HEK293 (cell line): ENCODE measurements at regions not wholly inside any gene's neighbourhood (a gene's known extent, or its start where the extent isn't known, plus 50 kb on each side); places are given as distances from the start of the nearest gene placed in this dataset.

Experiments used
- ZBTB7A ChIP-seq: fragments of 450-650 bp; formaldehyde crosslinking; IDR thresholded peaks from 2 replicates; pipeline ENCODE4 v1.5.1; 2016; ENCODE audit warnings: low read depth, missing biosample characterization, missing genetic modification characterization
- ZSCAN30 ChIP-seq: fragments of 450-650 bp; IDR thresholded peaks from 2 replicates; pipeline ENCODE4 v1.5.1; 2018; ENCODE audit warnings: missing biosample characterization, mild to moderate bottlenecking, missing genetic modification characterization, moderate library complexity
- TF ChIP-seq, protein P1 (sequence below): fragments of 450-650 bp; formaldehyde crosslinking; IDR thresholded peaks from 2 replicates; pipeline ENCODE4 v1.5.1; 2016; ENCODE audit warnings: missing biosample characterization, missing genetic modification characterization
- TF ChIP-seq, protein P2 (sequence below): fragments of 450-650 bp; formaldehyde crosslinking; IDR thresholded peaks from 2 replicates; pipeline ENCODE4 v1.5.1; 2016; ENCODE audit warnings: missing biosample characterization, missing genetic modification characterization

DNA sequence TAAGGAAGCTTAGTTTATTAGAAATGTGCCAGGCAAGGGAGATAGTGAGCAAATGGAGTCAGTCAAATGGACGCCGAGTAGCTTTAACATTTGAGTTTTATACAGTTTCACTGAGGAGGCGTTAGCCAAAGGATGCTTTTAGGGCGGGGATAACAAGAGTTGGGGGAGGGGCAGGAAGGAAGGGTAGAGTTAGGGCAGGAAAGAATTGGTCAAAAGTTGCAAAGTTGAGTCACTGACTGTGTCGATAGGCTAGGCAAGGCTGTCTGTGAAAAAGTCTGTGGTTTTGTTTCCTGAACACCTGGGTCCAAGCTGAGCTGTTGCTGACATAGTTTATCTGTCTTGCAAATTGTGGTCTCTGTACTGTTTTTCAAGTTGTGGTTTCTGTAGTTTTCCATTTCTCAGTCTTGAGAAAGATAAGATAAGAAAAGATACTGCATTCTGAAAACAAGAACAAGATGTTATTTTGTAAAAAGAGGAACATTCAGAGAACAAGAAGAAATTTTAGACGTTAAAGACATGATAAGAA lies 62.6 kb upstream of the RESF1 start:
- TF ChIP-seq, protein P1, sequence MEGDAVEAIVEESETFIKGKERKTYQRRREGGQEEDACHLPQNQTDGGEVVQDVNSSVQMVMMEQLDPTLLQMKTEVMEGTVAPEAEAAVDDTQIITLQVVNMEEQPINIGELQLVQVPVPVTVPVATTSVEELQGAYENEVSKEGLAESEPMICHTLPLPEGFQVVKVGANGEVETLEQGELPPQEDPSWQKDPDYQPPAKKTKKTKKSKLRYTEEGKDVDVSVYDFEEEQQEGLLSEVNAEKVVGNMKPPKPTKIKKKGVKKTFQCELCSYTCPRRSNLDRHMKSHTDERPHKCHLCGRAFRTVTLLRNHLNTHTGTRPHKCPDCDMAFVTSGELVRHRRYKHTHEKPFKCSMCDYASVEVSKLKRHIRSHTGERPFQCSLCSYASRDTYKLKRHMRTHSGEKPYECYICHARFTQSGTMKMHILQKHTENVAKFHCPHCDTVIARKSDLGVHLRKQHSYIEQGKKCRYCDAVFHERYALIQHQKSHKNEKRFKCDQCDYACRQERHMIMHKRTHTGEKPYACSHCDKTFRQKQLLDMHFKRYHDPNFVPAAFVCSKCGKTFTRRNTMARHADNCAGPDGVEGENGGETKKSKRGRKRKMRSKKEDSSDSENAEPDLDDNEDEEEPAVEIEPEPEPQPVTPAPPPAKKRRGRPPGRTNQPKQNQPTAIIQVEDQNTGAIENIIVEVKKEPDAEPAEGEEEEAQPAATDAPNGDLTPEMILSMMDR (tag by site-specific recombination): no peak
- TF ChIP-seq ZBTB7A (tag by site-specific recombination) (no peak), ZSCAN30 (tag by site-specific recombination) (no peak)
- TF ChIP-seq, protein P2, sequence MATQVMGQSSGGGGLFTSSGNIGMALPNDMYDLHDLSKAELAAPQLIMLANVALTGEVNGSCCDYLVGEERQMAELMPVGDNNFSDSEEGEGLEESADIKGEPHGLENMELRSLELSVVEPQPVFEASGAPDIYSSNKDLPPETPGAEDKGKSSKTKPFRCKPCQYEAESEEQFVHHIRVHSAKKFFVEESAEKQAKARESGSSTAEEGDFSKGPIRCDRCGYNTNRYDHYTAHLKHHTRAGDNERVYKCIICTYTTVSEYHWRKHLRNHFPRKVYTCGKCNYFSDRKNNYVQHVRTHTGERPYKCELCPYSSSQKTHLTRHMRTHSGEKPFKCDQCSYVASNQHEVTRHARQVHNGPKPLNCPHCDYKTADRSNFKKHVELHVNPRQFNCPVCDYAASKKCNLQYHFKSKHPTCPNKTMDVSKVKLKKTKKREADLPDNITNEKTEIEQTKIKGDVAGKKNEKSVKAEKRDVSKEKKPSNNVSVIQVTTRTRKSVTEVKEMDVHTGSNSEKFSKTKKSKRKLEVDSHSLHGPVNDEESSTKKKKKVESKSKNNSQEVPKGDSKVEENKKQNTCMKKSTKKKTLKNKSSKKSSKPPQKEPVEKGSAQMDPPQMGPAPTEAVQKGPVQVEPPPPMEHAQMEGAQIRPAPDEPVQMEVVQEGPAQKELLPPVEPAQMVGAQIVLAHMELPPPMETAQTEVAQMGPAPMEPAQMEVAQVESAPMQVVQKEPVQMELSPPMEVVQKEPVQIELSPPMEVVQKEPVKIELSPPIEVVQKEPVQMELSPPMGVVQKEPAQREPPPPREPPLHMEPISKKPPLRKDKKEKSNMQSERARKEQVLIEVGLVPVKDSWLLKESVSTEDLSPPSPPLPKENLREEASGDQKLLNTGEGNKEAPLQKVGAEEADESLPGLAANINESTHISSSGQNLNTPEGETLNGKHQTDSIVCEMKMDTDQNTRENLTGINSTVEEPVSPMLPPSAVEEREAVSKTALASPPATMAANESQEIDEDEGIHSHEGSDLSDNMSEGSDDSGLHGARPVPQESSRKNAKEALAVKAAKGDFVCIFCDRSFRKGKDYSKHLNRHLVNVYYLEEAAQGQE (tag by site-specific recombination): no peak
